Stimulated activated CD4-positive, alpha-beta T cell treated with anti-CD3 and anti-CD28 coated beads, Interleukin-4, amount 100 ng/mL, for 48 hours (primary cell): ENCODE measurements at regions not wholly inside any gene's neighbourhood (a gene's known extent, or its start where the extent isn't known, plus 50 kb on each side); places are given as distances from the start of the nearest gene placed in this dataset.
"Not testable (repeated sequence)": the region's sequence is repeated elsewhere in the genome, so short reads cannot be mapped to it uniquely, and the experiment has no call there.

Experiments used
- DNase-seq, 2 donors: peaks; one replicate each; pipeline ENCODE4 v3.0.0-alpha.2; 2020; ENCODE audit warnings: low read depth in 2 of 2

DNA sequence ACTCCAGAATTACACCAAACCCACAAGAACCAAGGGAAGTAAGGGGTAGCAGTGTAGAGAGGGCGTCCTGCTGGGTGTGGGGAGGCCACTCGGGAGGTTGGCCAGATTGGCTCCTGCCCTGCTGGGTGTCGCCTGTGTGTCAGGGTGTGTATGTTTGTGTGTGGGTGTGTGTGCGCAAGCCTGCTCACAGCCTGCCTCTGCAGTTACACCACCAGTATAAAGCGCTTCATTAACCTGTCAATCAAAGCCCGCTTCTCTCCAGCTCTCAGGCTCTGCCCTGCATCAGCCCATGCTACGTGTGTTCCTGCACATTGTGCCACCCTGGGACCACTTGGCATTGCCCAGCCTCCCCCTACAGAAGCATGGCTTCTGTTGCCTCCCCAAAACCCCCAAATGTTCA is 83.3 kb upstream of the PAX2 start:
- no peak for DNase-seq

GRCh38 chr10:100664316-100665149 is 80.8 kb upstream of the PAX2 start:
- no peak for DNase-seq

DNA sequence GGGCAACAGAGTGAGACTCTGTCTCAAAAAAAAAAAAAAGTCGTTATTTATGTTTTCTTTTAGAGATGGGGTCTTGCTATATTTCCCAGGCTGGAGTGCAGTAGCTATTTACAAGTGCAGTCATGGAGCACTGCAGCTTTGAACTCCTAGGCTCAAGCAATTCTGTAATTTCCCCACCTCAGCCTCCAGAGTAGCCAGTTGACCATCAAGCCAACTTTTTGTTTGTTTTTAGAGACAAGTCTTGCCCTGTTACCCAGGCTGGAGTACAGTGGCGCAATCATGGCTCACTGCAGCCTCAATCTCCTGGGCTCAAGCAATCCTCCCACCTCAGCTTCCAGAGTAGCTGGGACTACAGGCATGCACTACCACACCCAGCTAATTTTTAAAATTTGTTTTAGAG is 78.7 kb upstream of the PAX2 start:
- not testable (repeated sequence) for DNase-seq

GRCh38 chr10:100669616-100670015 is 75.8 kb upstream of the PAX2 start:
- no peak for DNase-seq

DNA sequence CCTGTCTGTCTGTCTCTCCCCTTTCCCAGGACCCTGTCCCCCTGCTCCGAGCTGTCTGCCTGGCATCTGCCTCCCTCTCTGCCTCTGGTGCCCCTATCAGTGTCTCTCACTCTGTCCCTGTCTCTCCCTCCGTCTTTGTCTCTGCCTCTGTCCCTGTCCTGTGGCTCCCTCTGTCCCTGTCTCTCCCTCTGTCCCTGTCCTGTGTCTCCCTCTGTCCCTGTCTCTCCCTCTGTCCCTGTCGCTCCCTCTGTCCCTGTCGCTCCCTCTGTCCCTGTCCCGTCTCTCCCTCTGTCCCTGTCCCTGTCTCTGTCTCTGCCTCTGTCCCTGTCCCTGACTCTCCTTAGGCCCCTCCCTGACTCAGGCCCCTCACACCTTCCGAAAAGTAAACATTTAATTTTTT is 75.0 kb upstream of the PAX2 start:
- DNase-seq: no peak

GRCh38 chr10:100670828-100671479 is 74.4 kb upstream of the PAX2 start:
- DNase-seq: peak; percentile 53 to 73

DNA sequence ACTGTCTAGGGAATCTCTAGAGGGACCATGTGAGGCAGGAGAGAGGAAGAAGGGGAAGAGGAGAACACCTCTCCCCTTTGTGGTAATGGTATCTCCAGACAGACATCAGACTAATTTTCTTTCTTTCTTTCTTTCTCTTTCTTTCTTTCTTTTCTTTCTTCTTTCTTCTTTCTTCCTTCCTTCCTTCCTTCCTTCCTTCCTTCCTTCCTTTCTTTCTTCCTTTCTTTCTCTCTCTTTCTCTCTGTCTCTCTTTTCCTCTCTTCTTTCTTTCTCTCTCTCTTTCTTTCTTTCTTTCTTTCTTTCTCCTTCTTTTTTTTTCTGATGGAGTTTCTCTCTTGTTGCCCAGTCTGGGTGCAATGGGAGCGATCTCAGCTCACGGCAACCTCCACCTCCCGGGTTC is 73.2 kb upstream of the PAX2 start:
- DNase-seq: no peak

DNA sequence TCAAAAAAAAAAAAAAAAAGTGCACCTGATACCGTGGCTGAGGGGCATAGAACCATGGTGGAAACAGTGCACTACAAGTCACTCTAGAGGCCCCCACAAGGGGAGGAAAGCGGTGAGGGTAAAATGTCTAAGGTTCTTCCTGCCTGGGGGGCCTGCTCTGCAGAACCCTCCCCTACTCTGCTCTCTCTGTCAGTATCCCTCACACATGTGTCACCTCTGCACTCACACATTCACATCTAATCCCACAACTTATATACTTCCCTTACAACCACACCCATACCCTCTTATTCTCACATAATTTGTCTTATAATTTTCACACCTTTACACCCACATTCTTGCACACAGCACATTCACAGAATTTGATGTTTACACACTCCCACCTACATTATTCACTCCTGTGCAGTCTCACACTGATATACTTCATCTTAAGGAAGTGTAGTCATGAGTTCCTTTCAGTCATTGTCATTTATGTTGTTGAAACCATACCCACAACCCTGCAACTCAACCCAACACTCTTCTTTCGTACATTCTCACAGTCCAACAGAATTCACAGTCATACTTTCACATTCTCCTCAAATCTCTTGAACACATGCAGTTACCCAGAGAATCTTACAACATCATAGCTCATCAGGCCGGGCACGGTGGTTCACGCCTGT is 68.0 kb upstream of the PAX2 start:
- no peak for DNase-seq

DNA sequence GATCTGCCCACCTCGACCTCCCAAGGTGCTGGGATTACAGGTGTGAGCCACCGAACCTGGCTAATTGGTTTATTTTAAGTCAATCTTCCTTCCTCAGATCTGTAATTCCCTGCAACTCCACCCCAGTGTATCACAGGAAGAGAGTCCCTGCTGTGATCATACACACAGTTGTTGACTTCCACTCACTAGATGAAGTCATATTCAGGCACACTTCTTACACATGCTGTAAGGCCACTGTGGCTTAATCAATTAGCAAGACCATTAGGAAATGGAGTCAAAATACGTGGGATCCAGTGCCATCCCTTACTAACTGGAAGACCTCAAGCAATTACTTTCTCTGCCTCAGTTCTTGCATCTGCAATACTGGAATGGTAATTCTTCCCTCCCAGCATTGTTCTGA is 66.1 kb upstream of the PAX2 start:
- DNase-seq: no peak

DNA sequence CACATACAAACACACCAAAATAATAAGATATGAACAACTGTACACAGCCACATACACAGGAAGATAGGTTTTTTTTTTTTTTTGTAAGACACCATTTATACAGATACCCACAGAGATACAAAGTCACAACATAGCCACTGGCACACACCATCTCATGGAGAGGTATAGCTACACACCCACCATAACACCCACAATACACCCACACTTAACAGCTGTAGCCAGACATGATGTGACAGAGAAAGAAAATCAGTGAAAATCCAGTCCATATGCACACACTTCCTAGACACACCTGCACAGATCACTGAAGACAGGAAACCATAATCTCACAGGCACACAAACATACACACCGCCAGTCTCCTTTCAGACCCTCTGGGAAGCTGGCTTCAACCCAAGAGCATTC is 62.4 kb upstream of the PAX2 start:
- no peak for DNase-seq

DNA sequence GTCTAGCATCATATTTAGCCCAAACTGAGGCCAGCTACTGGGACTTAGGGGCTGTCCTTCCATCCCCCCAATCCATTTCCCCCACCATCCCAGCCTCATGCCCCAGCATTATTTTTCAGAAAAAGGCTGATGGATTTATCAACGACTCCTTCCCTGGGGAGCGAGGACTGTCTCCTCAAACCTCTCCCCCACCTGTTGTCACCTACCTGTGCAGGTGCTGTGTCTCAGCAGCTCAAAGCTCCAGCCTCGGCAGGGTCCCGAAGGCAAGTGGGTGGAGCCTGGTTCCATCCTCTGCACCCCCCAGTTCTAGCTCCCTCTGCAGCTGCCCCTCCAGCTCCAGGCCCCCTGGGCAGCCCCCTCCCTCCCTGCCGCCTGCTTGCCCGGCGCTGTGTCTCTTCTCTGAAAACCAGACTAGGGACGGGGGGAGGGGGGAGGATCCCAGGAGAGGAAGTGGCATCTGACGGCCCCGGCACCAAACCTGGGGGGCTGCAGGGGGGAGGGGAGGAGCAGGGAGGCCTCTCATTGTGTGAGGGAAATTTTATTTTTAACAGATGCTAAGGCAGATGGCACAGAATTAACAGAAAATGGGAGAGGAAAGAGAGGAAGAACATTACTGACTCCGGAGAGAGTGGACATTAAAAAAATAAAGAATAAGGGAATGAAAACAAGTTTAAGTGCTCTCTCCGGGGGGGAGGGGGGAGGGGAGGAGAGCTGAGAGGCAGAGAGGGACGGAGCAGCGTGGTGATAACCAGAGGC is 61.7 kb upstream of the PAX2 start:
- no peak for DNase-seq

DNA sequence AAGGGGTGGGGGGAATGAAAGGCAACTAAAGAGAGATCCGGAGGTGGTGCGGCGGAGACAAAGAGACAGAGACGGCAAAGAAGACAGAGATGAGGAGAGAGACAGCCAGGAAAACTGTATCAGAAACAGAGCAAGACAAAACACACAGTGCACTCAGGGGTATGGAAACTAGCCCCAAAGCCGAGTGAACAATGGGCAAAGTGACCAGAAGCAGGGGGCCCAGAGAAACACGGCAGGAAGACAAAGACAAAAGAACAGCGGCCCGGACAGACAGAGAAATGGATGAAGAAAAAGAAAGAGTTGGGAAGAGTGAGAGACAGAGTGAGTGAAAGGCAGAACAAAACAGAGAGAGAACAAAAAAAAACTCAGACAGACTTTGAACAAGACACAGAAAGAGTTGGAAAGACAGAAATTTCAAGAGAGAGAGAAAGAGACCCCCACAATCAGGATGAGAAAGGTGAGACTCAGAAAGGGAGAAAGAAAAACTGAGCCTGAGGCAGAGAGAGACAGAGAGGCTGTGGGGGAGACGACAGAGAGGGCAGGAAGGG is 60.6 kb upstream of the PAX2 start:
- no peak for DNase-seq

GRCh38 chr10:100685331-100685730 is 60.1 kb upstream of the PAX2 start:
- DNase-seq: no peak

DNA sequence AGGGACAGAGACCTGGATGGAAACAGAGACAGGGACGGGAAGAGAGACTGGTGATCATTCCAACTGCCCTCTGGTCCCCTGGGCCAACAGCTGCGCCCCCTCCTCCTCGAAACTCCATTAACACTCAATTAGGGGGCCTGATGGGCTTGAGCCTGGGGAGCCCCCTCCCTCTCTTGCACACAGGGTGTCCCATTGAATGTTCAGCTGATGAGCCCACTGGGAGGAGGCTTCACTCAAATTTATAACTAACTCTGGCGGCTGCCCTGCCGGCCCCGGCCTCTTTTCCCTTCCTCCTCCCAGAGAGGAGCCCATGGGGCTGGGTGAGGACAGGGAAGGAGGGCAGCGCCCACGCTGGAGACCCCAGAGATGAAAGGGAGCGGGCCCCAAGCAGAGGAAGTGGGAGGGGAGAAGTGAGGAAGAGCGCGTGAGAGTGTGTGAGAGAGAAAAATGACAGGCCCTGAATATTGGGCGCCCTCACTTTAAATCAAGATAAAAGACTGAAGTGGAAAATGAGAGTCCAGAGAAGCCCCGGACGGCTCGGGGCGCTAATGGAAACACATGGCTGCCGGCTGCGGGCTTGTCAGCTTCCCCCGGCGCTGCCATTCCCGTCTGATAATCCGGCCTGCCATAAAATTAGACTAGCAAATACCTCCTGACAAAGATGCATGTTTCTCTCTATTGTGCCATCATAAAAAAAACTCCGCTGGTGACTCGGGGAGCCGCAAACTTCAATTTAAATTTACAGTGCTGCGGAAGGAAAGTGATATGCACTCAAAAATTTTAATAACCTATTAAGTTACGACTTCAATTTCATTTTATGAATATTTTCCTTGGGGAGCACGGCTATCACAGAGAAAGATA is 58.0 kb upstream of the PAX2 start:
- no peak for DNase-seq

- DNase-seq: no peak
Measured at GRCh38 chr10:100688201-100688600, 57.2 kb upstream of the PAX2 start.

DNA sequence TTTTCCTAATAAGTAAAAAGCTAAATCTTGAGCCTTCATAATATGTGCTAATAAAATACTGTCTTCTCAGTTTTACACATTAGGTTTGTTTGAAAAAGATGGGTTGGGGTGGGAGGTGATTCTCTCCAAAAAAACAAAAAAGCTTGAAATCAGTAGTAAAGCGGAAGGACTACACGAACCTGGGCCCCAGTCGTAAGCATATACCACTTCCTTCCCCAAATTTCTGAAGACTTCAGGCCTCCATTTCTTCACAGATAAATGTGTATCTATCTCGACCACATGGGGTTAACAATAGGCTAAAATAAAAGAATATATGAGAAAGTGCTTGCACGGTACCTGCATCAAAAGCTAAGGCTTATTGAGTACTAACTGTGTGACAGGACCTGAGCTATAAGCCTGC is 51.6 kb upstream of the PAX2 start:
- DNase-seq: no peak
